Nephron progenitor cell (in vitro differentiated cells): ENCODE measurements at regions not wholly inside any gene's neighbourhood (a gene's known extent, or its start where the extent isn't known, plus 50 kb on each side); places are given as distances from the start of the nearest gene placed in this dataset.

ENCODE experiments used
- DNase-seq: peaks from one replicate; pipeline ENCODE4 v3.0.0; 2021
- H3K27ac Mint-ChIP-seq: 2 replicates; pipeline ENCODE4 v1.8.0; 2021; ENCODE audit warnings: mild to moderate bottlenecking, moderate library complexity, mixed read lengths
- H3K27me3 Mint-ChIP-seq: 2 replicates; pipeline ENCODE4 v1.8.0; 2021; ENCODE audit warnings: mild to moderate bottlenecking, low read depth, mixed read lengths; ENCODE audit not compliant: poor library complexity
- H3K36me3 Mint-ChIP-seq: 2 replicates; pipeline ENCODE4 v1.8.0; 2021; ENCODE audit warnings: low read depth, mixed read lengths
- H3K4me1 Mint-ChIP-seq: 2 replicates; pipeline ENCODE4 v1.8.0; 2021; ENCODE audit warnings: mixed read lengths
- H3K4me3 Mint-ChIP-seq: 2 replicates; pipeline ENCODE4 v1.8.0; 2021; ENCODE audit warnings: mild to moderate bottlenecking, moderate library complexity, mixed read lengths
- H3K9me3 Mint-ChIP-seq: 2 replicates; pipeline ENCODE4 v1.8.0; 2021; ENCODE audit warnings: mild to moderate bottlenecking, moderate library complexity, mixed read lengths
- TF ChIP-seq, protein P1 (sequence below): fragments of 200-600 bp; sonication (generic); IDR thresholded peaks from 2 replicates; pipeline ENCODE4 v1.5.0; 2021; ENCODE audit warnings: antibody characterized with exemption

DNA sequence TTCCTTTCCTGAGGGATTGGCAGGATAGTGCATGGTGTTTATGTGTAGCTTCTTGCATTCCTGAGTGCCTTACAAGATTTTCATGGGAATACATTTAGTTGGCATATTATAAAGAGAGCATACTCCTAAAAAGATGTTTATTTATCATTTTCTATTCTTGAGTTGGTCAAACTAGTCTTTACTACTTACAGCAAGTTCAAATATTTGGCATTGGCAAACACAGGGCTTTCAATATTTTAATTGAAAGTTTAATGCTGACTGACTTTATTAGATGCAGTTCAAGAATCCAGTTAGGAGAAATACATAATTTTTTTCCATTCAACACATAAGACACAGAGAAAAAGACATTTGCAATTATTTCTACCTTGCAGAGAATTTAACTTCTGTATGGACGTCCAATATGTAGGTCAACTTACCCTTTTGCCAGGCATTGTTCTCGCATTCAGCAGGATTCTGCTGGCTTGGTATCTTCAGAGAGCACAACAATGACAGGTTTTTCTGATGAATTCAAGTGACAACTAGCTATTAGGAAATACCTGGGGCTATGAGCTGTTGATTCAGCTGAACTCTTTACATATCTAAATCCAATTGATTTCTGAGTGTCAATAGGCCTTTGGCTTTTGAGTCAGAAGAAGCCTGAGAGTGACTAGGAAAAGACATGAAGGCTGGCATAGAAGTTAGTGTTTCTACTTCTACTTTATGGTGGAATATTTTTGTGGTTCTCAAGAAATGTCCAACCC is 129.6 kb downstream of the LURAP1L start:
- H3K4me1 Mint-ChIP-seq: no peaks in the 10 kb centered on the region
- H3K27ac Mint-ChIP-seq: no peak overlapping the region
- TF ChIP-seq, protein P1, sequence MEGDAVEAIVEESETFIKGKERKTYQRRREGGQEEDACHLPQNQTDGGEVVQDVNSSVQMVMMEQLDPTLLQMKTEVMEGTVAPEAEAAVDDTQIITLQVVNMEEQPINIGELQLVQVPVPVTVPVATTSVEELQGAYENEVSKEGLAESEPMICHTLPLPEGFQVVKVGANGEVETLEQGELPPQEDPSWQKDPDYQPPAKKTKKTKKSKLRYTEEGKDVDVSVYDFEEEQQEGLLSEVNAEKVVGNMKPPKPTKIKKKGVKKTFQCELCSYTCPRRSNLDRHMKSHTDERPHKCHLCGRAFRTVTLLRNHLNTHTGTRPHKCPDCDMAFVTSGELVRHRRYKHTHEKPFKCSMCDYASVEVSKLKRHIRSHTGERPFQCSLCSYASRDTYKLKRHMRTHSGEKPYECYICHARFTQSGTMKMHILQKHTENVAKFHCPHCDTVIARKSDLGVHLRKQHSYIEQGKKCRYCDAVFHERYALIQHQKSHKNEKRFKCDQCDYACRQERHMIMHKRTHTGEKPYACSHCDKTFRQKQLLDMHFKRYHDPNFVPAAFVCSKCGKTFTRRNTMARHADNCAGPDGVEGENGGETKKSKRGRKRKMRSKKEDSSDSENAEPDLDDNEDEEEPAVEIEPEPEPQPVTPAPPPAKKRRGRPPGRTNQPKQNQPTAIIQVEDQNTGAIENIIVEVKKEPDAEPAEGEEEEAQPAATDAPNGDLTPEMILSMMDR: no peak
- DNase-seq: no peak
- H3K36me3 Mint-ChIP-seq: peaks cover under 1% of the 10 kb centered on the region
- no peak overlapping the region for H3K4me3 Mint-ChIP-seq
- H3K9me3 Mint-ChIP-seq: peaks cover under 1% of the 10 kb centered on the region
- peaks cover 3% of the 10 kb centered on the region for H3K27me3 Mint-ChIP-seq

- TF ChIP-seq, protein P1: no peak
- H3K27ac Mint-ChIP-seq: no peak overlapping the region
- H3K9me3 Mint-ChIP-seq: no peaks in the 10 kb centered on the region
- no peaks in the 10 kb centered on the region for H3K4me1 Mint-ChIP-seq
- peaks cover 3% of the 10 kb centered on the region for H3K27me3 Mint-ChIP-seq
- no peak overlapping the region for H3K4me3 Mint-ChIP-seq
- no peaks in the 10 kb centered on the region for H3K36me3 Mint-ChIP-seq
- no peak for DNase-seq
Observed at GRCh38 chr9:12906646-12907045, 131.8 kb downstream of the LURAP1L start.

- H3K36me3 Mint-ChIP-seq: no peaks in the 10 kb centered on the region
- DNase-seq: no peak
- no peaks in the 10 kb centered on the region for H3K9me3 Mint-ChIP-seq
- H3K4me3 Mint-ChIP-seq: no peak overlapping the region
- H3K4me1 Mint-ChIP-seq: peaks cover 12% of the 10 kb centered on the region
- peaks cover 3% of the 10 kb centered on the region for H3K27me3 Mint-ChIP-seq
- TF ChIP-seq, protein P1: no peak
- no peak overlapping the region for H3K27ac Mint-ChIP-seq
Observed at GRCh38 chr9:12908895-12909294, 134.1 kb downstream of the LURAP1L start.

DNA sequence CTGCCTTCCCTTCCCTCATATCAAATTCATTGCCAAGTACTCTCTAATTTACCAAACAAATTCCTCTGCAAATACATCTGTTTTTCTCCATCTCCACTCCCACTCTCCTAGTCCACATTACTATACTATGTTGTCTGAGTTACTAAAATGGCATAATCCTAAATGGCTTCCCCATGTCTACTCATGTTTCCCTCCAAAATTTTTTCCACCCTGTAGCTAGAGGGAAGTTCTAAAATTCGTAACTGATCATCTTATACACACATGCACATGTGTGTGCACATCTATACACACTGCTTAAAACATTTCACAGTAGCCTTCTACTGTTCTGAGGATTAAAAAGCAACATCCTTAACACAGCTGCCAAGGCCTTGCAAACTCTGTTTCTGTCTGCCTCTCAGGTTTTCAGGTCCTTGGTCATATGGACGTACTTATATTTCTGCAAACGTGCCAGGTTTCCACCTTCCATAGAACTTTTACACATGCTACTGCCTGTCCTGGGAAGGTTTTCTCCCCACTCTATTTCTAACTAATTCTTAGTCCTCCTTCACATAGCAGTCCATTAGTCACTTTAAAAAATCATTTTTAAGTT is 140.6 kb downstream of the LURAP1L start:
- Mint-ChIP-seq H3K4me3 (no peak overlapping the region), H3K36me3 (no peaks in the 10 kb centered on the region), H3K9me3 (no peaks in the 10 kb centered on the region), H3K27ac (no peak overlapping the region), H3K27me3 (peaks cover 7% of the 10 kb centered on the region), H3K4me1 (peaks cover 17% of the 10 kb centered on the region)
- TF ChIP-seq, protein P1: no peak
- no peak for DNase-seq

DNA sequence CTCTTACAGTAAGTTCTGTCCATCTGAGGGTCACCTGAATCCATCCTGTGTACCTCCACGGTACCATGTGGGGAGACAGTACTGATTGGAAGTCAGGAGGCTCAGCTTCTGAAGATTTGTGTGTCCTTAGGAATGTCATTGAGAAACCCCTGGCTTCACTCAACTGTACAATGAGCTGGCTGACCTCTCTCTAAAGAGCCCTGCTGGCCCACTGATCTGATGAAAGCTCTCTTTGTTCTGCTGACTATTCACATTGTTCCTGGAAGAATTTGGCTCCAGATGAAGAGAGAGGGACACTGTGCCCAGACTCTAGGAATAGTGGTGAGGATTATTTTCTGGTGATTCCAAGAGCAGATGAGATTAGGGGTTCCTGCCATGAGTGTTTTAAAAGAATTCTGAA is 141.2 kb downstream of the LURAP1L start:
- DNase-seq: no peak
- H3K36me3 Mint-ChIP-seq: no peaks in the 10 kb centered on the region

More for the DNA sequence above, 141.2 kb downstream of the LURAP1L start:
- Mint-ChIP-seq H3K9me3 (no peaks in the 10 kb centered on the region), H3K4me1 (peaks cover 17% of the 10 kb centered on the region), H3K27ac (peak overlapping the region; percentile 44), H3K27me3 (peaks cover 7% of the 10 kb centered on the region), H3K4me3 (no peak overlapping the region)
- TF ChIP-seq, protein P1: no peak
